ENCODE measurements at regions not wholly inside any gene's neighbourhood (a gene's known extent, or its start where the extent isn't known, plus 50 kb on each side); places are given as distances from the start of the nearest gene placed in this dataset.

DNA sequence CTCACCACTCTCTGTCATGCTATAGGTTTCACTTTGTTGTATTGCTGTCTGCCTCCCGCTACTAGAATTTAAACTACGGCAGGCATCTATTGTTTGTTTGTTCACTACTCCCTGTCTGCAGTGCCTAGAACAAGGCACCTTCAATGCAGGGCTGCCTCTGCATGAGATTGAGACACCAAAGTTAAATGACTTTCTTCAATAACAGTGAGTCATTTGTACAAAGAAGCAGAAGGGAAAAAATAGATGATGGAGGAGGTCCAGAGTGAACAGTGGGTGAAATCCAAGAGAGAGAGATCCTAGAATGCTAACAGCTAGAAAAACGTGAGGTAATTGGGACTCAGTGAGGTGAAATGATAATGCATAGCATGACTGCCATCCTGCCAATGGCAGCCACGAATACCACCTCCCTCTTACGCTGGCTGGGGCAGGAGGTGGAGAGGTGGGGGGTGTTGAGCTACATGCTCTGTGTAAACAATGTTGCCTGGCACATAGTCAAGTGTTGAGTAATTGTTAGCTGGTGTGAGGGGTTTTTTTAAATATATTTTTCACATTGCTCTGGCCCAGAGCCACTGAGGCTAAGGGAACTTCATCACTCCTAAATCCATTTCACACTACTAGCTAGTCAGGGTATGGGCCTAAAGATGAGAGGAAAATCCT, 367.6 kb downstream of the RPS29 start:
- TF ChIP-seq CTCF (conservative IDR thresholded peaks at IDR 0.05 in 1 of 2, IDR thresholded peaks at IDR 0.05 in 1 of 2; ENCODE audit: extremely low read depth in 1 of 2, insufficient read depth in 1 of 2, low read depth in 1 of 2, low read length in 2 of 2), result no peak
- TF ChIP-seq EZH2 (IDR thresholded peaks at IDR 0.05; ENCODE audit: borderline replicate concordance, low read length), result no peak

Data from mammary epithelial cell (primary cell).